Ovary (tissue), 7 donors: ENCODE measurements at regions not wholly inside any gene's neighbourhood (a gene's known extent, or its start where the extent isn't known, plus 50 kb on each side); places are given as distances from the start of the nearest gene placed in this dataset.

Experiments used
- DNase-seq, 5 donors: peaks; one replicate each; pipeline ENCODE4 v3.0.0-alpha.2; 2019 to 2020
- H3K27ac ChIP-seq, 2 donors: fragments of 200-600 bp; one replicate each; pipeline versions ENCODE4 v1.5.1 to v1.8.0; 2019 to 2022
- H3K27me3 ChIP-seq: fragments of 200-600 bp; one replicate; pipeline ENCODE4 v1.8.0; 2022
- H3K36me3 ChIP-seq: fragments of 200-600 bp; sonication (generic); one replicate; pipeline ENCODE4 v1.5.1; 2019
- H3K4me1 ChIP-seq: one replicate; pipeline ENCODE4 v1.8.1; 2013; ENCODE audit warnings: mild to moderate bottlenecking, moderate library complexity; ENCODE audit not compliant: insufficient read depth
- H3K4me3 ChIP-seq: fragments of 200-600 bp; sonication (generic); one replicate; pipeline ENCODE4 v1.5.1; 2017
- H3K9me3 ChIP-seq, 2 donors: fragments of 200-600 bp in 1 of 2; sonication (generic) in 1 of 2; one replicate each; pipeline versions ENCODE4 v1.5.1 to v1.8.1; 2013 to 2019; ENCODE audit warnings: mild to moderate bottlenecking in 1 of 2, moderate library complexity in 1 of 2
- EP300 ChIP-seq: sonication (generic); formaldehyde crosslinking; IDR thresholded peaks from one replicate; pipeline ENCODE4 v1.6.1; 2017; ENCODE audit warnings: antibody characterized with exemption
- POLR2A ChIP-seq: fragments of 450-650 bp; IDR thresholded peaks from one replicate; pipeline ENCODE4 v1.6.1; 2017; ENCODE audit warnings: antibody characterized with exemption, mild to moderate bottlenecking, moderate library complexity
- WGBS, 3 donors: extraction: QIAGEN DNeasy Blood & Tissue Kit in 1 of 3; methylation state at CpG; one replicate each; pipeline versions ENCODE4 v1.1.5 to v1.1.7; 2013 to 2017; 5-methylcytosine and 5-hydroxymethylcytosine counted together
- intact Hi-C, 4 donors: fragments of 100-400 bp; cut with DNase I; formaldehyde crosslinking; loops; one replicate each; pipeline versions ENCODE4 v1.11.0 to v1.15.1; 2022 to 2023
- TF ChIP-seq, protein P1 (sequence below), 3 donors: fragments of 450-650 bp in 2 of 3; fragments of 200-600 bp in 1 of 3; IDR thresholded peaks; one replicate each; pipeline versions ENCODE4 v1.5.1 to v1.8.0; 2016 to 2022; ENCODE audit warnings: antibody characterized with exemption in 3 of 3, mild to moderate bottlenecking in 1 of 3
- donor health status: DM: no; HTN: no; CAD: no; lungs with moderate emphysema.
- donor health status: DM: no; HTN: no; CAD: no.
- donor health status: Bipolar disorder and iron deficiency.
- donor health status: DM: no; HTN: no; CAD: no.
- donor health status: DM: yes; HTN: yes; CAD: no.

GRCh38 chr12:25058012-25058411 lies 109.1 kb upstream of the BCAT1 start:
- DNase-seq = no peak
- no peak for TF ChIP-seq POLR2A
- no peak for TF ChIP-seq EP300
- TF ChIP-seq, protein P1, sequence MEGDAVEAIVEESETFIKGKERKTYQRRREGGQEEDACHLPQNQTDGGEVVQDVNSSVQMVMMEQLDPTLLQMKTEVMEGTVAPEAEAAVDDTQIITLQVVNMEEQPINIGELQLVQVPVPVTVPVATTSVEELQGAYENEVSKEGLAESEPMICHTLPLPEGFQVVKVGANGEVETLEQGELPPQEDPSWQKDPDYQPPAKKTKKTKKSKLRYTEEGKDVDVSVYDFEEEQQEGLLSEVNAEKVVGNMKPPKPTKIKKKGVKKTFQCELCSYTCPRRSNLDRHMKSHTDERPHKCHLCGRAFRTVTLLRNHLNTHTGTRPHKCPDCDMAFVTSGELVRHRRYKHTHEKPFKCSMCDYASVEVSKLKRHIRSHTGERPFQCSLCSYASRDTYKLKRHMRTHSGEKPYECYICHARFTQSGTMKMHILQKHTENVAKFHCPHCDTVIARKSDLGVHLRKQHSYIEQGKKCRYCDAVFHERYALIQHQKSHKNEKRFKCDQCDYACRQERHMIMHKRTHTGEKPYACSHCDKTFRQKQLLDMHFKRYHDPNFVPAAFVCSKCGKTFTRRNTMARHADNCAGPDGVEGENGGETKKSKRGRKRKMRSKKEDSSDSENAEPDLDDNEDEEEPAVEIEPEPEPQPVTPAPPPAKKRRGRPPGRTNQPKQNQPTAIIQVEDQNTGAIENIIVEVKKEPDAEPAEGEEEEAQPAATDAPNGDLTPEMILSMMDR (IDR thresholded peaks at IDR 0.05) = no peak
- 90 to 92% (median 92%) methylated on average over 5 of the region's 5 CpGs for WGBS, 3 donors

DNA sequence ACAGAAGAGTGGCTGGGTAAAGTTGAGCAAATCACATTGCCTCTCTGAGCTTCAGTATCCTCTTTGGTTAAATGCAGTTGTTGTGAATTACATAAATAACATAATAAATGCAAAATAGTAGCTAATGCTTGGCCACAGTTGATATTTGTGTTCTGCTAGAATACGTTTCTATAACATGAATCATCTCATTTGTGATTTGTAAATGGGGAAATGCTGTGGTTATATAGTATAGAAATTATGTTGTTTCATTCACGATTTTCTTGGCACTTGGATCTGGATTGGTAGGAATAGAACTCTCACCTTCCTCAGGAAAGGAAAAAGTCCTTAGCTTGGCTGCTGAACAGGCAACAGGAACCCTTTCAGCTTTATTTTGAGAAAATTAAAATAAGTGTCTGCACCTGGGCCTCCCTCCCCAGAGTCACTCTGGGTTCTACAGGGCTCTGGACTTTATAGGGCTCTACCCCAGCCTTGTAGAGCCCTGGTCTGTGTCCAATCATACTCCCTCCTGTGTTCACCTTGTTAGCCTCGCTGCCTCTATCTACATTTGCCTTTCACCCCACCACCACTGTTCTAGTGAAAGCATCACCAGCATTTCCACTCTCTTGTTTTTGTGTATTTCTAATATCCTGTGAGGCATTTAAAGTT lies 107.7 kb upstream of the BCAT1 start:
- H3K27ac ChIP-seq = no peak overlapping the region
- H3K4me3 ChIP-seq = no peak overlapping the region
- TF ChIP-seq EP300 (no peak), POLR2A (no peak)
- TF ChIP-seq, protein P1 (IDR thresholded peaks at IDR 0.05) = no peak
- no peaks in the 10 kb centered on the region for H3K9me3 ChIP-seq
- H3K36me3 ChIP-seq = no peaks in the 10 kb centered on the region
- no peaks in the 10 kb centered on the region for H3K4me1 ChIP-seq
- 82 to 91% (median 85%) methylated on average over 3 of the region's 3 CpGs for WGBS, 3 donors
- intact Hi-C loops = no loop called here
- no peak for DNase-seq
- no peaks in the 10 kb centered on the region for H3K27me3 ChIP-seq

More at GRCh38 chr12:25058012-25058411, 109.1 kb upstream of the BCAT1 start:
- H3K27me3 ChIP-seq = no peaks in the 10 kb centered on the region
- no peaks in the 10 kb centered on the region for H3K36me3 ChIP-seq
- intact Hi-C loops = no loop called here
- H3K4me1 ChIP-seq = no peaks in the 10 kb centered on the region
- H3K4me3 ChIP-seq = no peak overlapping the region
- H3K27ac ChIP-seq = no peak overlapping the region
- no peaks in the 10 kb centered on the region for H3K9me3 ChIP-seq

DNA sequence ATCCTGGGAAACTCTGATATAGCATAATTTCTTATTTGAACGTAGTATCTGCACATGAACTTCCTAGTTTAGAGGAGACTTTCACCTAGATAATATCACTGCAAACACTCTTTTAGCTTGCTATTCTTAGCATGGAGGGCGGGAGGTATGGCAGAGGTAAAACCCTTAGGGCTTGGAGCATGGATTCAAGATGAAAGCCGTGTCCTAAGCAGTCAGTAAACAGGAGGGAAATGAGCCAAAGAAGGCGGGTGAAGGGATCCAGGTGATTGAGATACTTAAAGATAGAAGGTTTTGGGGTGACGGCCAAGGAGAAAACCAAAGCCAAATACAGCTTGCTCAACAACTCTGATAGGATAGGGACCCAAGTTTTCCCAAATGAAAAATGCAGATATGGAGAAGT lies 107.1 kb upstream of the BCAT1 start:
- Histone ChIP-seq H3K27ac (no peak overlapping the region), H3K9me3 (no peaks in the 10 kb centered on the region), H3K27me3 (no peaks in the 10 kb centered on the region), H3K36me3 (no peaks in the 10 kb centered on the region), H3K4me3 (no peak overlapping the region), H3K4me1 (no peaks in the 10 kb centered on the region)
- intact Hi-C loops = no loop called here
- no peak for DNase-seq
- TF ChIP-seq, protein P1 (IDR thresholded peaks at IDR 0.05) = no peak
- TF ChIP-seq POLR2A (no peak), EP300 (no peak)
- 87 to 89% (median 88%) methylated on average over 5 of the region's 5 CpGs for WGBS, 3 donors

- no peak for DNase-seq
- TF ChIP-seq, protein P1 (IDR thresholded peaks at IDR 0.05) = no peak
- no peak for TF ChIP-seq POLR2A
- TF ChIP-seq EP300 = no peak
- 67 to 75% (median 68%) methylated on average over 5 of the region's 5 CpGs for WGBS, 3 donors
- Histone ChIP-seq H3K27me3 (no peaks in the 10 kb centered on the region), H3K27ac (no peak overlapping the region), H3K36me3 (no peaks in the 10 kb centered on the region), H3K4me1 (no peaks in the 10 kb centered on the region), H3K4me3 (no peak overlapping the region), H3K9me3 (no peaks in the 10 kb centered on the region)
- intact Hi-C loops = no loop called here
These were observed 105.9 kb upstream of the BCAT1 start for GRCh38 chr12:25054783-25055144.
